IMR-90 (cell line): ENCODE measurements at regions not wholly inside any gene's neighbourhood (a gene's known extent, or its start where the extent isn't known, plus 50 kb on each side); places are given as distances from the start of the nearest gene placed in this dataset.

Experiments
- ATAC-seq: fragments of 200-7000 bp; cut with Tn5 transposase; 2 replicates; pipeline ENCODE4 v1.9.1; 2020; ENCODE audit warnings: low read depth, mild to moderate bottlenecking, moderate library complexity
- BruUV-seq: library from RNA; stranded (reverse); fragments of 400-500 nt; replicated peaks from 2 replicates; lab custom pipeline; 2021; lab: Mats Ljungman, UMichigan
- CTCF ChIA-PET: fragments of 300-600 bp; formaldehyde crosslinking; extraction: SDS; loops from one replicate; lab custom pipeline; 2021; ENCODE audit warnings: antibody characterized with exemption; lab: Yijun Ruan, JAX
- POLR2A ChIA-PET: fragments of 300-600 bp; sonication (Branson Sonifier 250); formaldehyde crosslinking; loops from one replicate; lab custom pipeline; 2022; ENCODE audit warnings: antibody characterized with exemption; ENCODE audit not compliant: unreplicated experiment; lab: Charles Lee
- DNase-seq: peaks from one replicate; pipeline ENCODE4 v3.0.0; 2013
- H2AFZ ChIP-seq: replicated peaks from 2 replicates; pipeline ENCODE3; 2013; ENCODE audit warnings: low read length, mild to moderate bottlenecking; ENCODE audit not compliant: poor library complexity
- H2AK5ac ChIP-seq: 2 replicates; pipeline ENCODE4 v1.6.1; 2013; ENCODE audit warnings: low read depth, low read length, inconsistent platforms
- H2AK9ac ChIP-seq: replicated peaks from 2 replicates; pipeline ENCODE3; 2013; ENCODE audit warnings: mild to moderate bottlenecking, low read depth, low read length, moderate library complexity; ENCODE audit not compliant: poor library complexity
- H2BK120ac ChIP-seq: 2 replicates; pipeline ENCODE4 v1.6.1; 2013; ENCODE audit warnings: low read depth, low read length, inconsistent platforms
- H2BK15ac ChIP-seq: 3 replicates; pipeline ENCODE4 v1.6.1; 2013; ENCODE audit warnings: low read depth, low read length, inconsistent platforms
- H2BK20ac ChIP-seq: 2 replicates; pipeline ENCODE4 v1.6.1; 2013; ENCODE audit warnings: low read depth, mild to moderate bottlenecking, inconsistent platforms, low read length, moderate library complexity
- H2BK5ac ChIP-seq: 2 replicates; pipeline ENCODE4 v1.6.1; 2013; ENCODE audit warnings: mild to moderate bottlenecking, low read depth, low read length, inconsistent platforms; ENCODE audit not compliant: poor library complexity, severe bottlenecking
- H3K14ac ChIP-seq: replicated peaks from 2 replicates; pipeline ENCODE4 v1.6.1; 2013; ENCODE audit warnings: low read depth, low read length, inconsistent platforms
- H3K18ac ChIP-seq: 2 replicates; pipeline ENCODE4 v1.6.1; 2013; ENCODE audit warnings: low read depth, low read length, control low read depth
- H3K23ac ChIP-seq: 2 replicates; pipeline ENCODE4 v1.6.1; 2013; ENCODE audit warnings: low read depth, low read length, inconsistent platforms
- H3K27ac ChIP-seq: 2 replicates; pipeline ENCODE4 v1.5.1; 2013; ENCODE audit warnings: mild to moderate bottlenecking, control low read depth, low read length; ENCODE audit not compliant: insufficient read depth
- H3K27me3 ChIP-seq: 2 replicates; pipeline ENCODE4 v1.6.1; 2013; ENCODE audit warnings: low read length; ENCODE audit not compliant: control insufficient read depth, insufficient read depth
- H3K36me3 ChIP-seq: 2 replicates; pipeline ENCODE4 v1.6.1; 2013; ENCODE audit warnings: low read length, mixed read lengths; ENCODE audit not compliant: control insufficient read depth, insufficient read depth
- H3K4ac ChIP-seq: 2 replicates; pipeline ENCODE4 v1.6.1; 2013; ENCODE audit warnings: low read depth, low read length, inconsistent platforms
- H3K4me1 ChIP-seq: 2 replicates; pipeline ENCODE4 v1.6.1; 2013; ENCODE audit warnings: low read length, mixed read lengths; ENCODE audit not compliant: control insufficient read depth, insufficient read depth
- H3K4me2 ChIP-seq: 2 replicates; pipeline ENCODE4 v1.6.1; 2013; ENCODE audit warnings: low read depth, mild to moderate bottlenecking, control low read depth, low read length, moderate library complexity
- H3K4me3 ChIP-seq: 2 replicates; pipeline ENCODE4 v1.5.1; 2013; ENCODE audit warnings: low read depth, mild to moderate bottlenecking, control low read depth, low read length, moderate library complexity; ENCODE audit not compliant: insufficient read depth
- H3K56ac ChIP-seq: 2 replicates; pipeline ENCODE4 v1.6.1; 2013; ENCODE audit warnings: low read length, inconsistent platforms; ENCODE audit not compliant: insufficient read depth; ENCODE audit errors: extremely low read depth
- H3K79me1 ChIP-seq, 2 experiments: 2 replicates each; pipeline ENCODE4 v1.6.1; 2013; ENCODE audit warnings: low read length in 2 of 2, inconsistent platforms in 1 of 2, low read depth in 1 of 2
- H3K9ac ChIP-seq: 2 replicates; pipeline ENCODE4 v1.6.1; 2013; ENCODE audit warnings: low read depth, low read length, control low read depth
- H3K9me1 ChIP-seq: 2 replicates; pipeline ENCODE4 v1.6.1; 2013; ENCODE audit warnings: low read length, inconsistent platforms; ENCODE audit not compliant: insufficient read depth
- H3K9me3 ChIP-seq: 2 replicates; pipeline ENCODE4 v1.6.1; 2013; ENCODE audit warnings: low read length; ENCODE audit not compliant: control insufficient read depth, insufficient read depth
- H4K20me1 ChIP-seq: 2 replicates; pipeline ENCODE4 v1.6.1; 2013; ENCODE audit warnings: low read length, inconsistent platforms; ENCODE audit not compliant: insufficient read depth
- H4K5ac ChIP-seq: 2 replicates; pipeline ENCODE4 v1.6.1; 2013; ENCODE audit warnings: mild to moderate bottlenecking, low read depth, low read length, control low read depth
- H4K8ac ChIP-seq, 2 experiments: 2 replicates each; pipeline ENCODE4 v1.6.1; 2013; ENCODE audit warnings: low read depth in 2 of 2, low read length in 2 of 2, control low read depth in 1 of 2, inconsistent platforms in 1 of 2
- H4K91ac ChIP-seq: 2 replicates; pipeline ENCODE4 v1.6.1; 2013; ENCODE audit warnings: low read depth, low read length, inconsistent platforms; ENCODE audit not compliant: insufficient read depth
- BHLHE40 ChIP-seq: fragments of 150-350 bp; IDR thresholded peaks from 2 replicates; pipeline ENCODE4 v1.6.1; 2016; ENCODE audit warnings: mild to moderate bottlenecking, low read depth, low read length
- CEBPB ChIP-seq: IDR thresholded peaks from 2 replicates; pipeline ENCODE4 v1.6.1; 2012; ENCODE audit warnings: low read depth, low read length, improper control_type of control experiment
- CHD1 ChIP-seq: IDR thresholded peaks from 2 replicates; pipeline ENCODE4 v1.6.1; 2012; ENCODE audit warnings: low read depth, low read length, improper control_type of control experiment
- CTCF ChIP-seq: conservative IDR thresholded peaks from 2 replicates; pipeline ENCODE4 v1.5.1; 2012; ENCODE audit warnings: mild to moderate bottlenecking, low read depth, low read length, improper control_type of control experiment
- FOS ChIP-seq: fragments of 150-350 bp; IDR thresholded peaks from 2 replicates; pipeline ENCODE4 v1.6.1; 2016; ENCODE audit warnings: low read depth, low read length
- MAFK ChIP-seq: IDR thresholded peaks from 2 replicates; pipeline ENCODE4 v1.6.1; 2012; ENCODE audit warnings: low read depth, low read length, improper control_type of control experiment
- MAZ ChIP-seq: IDR thresholded peaks from 2 replicates; pipeline ENCODE4 v1.6.1; 2012; ENCODE audit warnings: low read depth, mild to moderate bottlenecking, low read length, improper control_type of control experiment, moderate library complexity, borderline replicate concordance
- MXI1 ChIP-seq: IDR thresholded peaks from 2 replicates; pipeline ENCODE4 v1.6.1; 2012; ENCODE audit warnings: low read depth, mild to moderate bottlenecking, low read length, moderate library complexity, borderline replicate concordance
- NFE2L2 ChIP-seq: fragments of 150-350 bp; IDR thresholded peaks from 2 replicates; pipeline ENCODE4 v1.6.1; 2016; ENCODE audit warnings: low read depth, mild to moderate bottlenecking, low read length
- POLR2A ChIP-seq: IDR thresholded peaks from 2 replicates; pipeline ENCODE4 v1.6.1; 2012; ENCODE audit warnings: mild to moderate bottlenecking, low read depth, low read length
- RAD21 ChIP-seq: IDR thresholded peaks from 2 replicates; pipeline ENCODE4 v1.6.1; 2012; ENCODE audit warnings: low read length, improper control_type of control experiment
- RCOR1 ChIP-seq: IDR thresholded peaks from 2 replicates; pipeline ENCODE4 v1.6.1; 2012; ENCODE audit warnings: mild to moderate bottlenecking, low read length, improper control_type of control experiment; ENCODE audit not compliant: insufficient replicate concordance
- RFX5 ChIP-seq: IDR thresholded peaks from 2 replicates; pipeline ENCODE4 v1.8.0; 2012; ENCODE audit warnings: low read depth, mild to moderate bottlenecking, low read length, moderate library complexity
- SMC3 ChIP-seq: fragments of 150-350 bp; IDR thresholded peaks from 2 replicates; pipeline ENCODE4 v1.6.1; 2016; ENCODE audit warnings: low read depth, mild to moderate bottlenecking, antibody characterized with exemption, low read length, moderate library complexity
- WGBS, 2 experiments: methylation state at CpG; one replicate each; pipeline versions ENCODE4 v1.1.5 to v1.1.7; 2013; ENCODE audit warnings: missing lambda C conversion rate in 2 of 2; ENCODE audit not compliant: insufficient read length in 1 of 2; ENCODE audit errors: extremely low coverage in 2 of 2; 5-methylcytosine and 5-hydroxymethylcytosine counted together
- dilution Hi-C: fragments of 300-500 bp; cut with HindIII; formaldehyde crosslinking; loops from one replicate; pipeline ENCODE4 v1.14.3; 2018; ENCODE audit warnings: low sequenced_read_pairs; ENCODE audit not compliant: unreplicated experiment
- in situ Hi-C: fragments of 300-500 bp; cut with MboI; formaldehyde crosslinking; loops from 3 replicates; pipeline ENCODE4 v1.14.3; 2019; ENCODE audit warnings: low sequenced_read_pairs, inconsistent platforms, mixed read lengths
- intact Hi-C: fragments of 100-400 bp; cut with micrococcal nuclease; formaldehyde crosslinking; loops from 2 replicates; pipeline ENCODE4 v1.10.0; 2022
- TF ChIP-seq, protein P1 (sequence below): fragments of 150-350 bp; IDR thresholded peaks from 2 replicates; pipeline ENCODE4 v1.6.1; 2016; ENCODE audit warnings: low read depth, mild to moderate bottlenecking, low read length, moderate library complexity, borderline replicate concordance
- TF ChIP-seq, protein P2 (sequence below): fragments of 150-350 bp; IDR thresholded peaks from 2 replicates; pipeline ENCODE4 v1.6.1; 2017; ENCODE audit warnings: mild to moderate bottlenecking, antibody characterized with exemption, low read length, low read depth

GRCh38 chr17:72299592-72299991 is 178.8 kb downstream of the SOX9 start:
- peaks cover 16% of the 10 kb centered on the region for H3K9me1 ChIP-seq
- H3K4ac ChIP-seq: no peak overlapping the region
- H4K91ac ChIP-seq: no peak overlapping the region
- no peaks in the 10 kb centered on the region for H3K79me1 ChIP-seq
- no peak overlapping the region for H2BK5ac ChIP-seq
- WGBS, 2 experiments: no CpG with 5 or more reads among the region's 5 CpGs
- H4K20me1 ChIP-seq: no peaks in the 10 kb centered on the region
- H3K18ac ChIP-seq: no peak overlapping the region
- H3K56ac ChIP-seq: no peak overlapping the region
- peaks cover 16% of the 10 kb centered on the region for H3K4me1 ChIP-seq
- no peak overlapping the region for H4K5ac ChIP-seq
- H3K4me3 ChIP-seq: no peak overlapping the region
- no peak for TF ChIP-seq NFE2L2
- TF ChIP-seq, protein P1, sequence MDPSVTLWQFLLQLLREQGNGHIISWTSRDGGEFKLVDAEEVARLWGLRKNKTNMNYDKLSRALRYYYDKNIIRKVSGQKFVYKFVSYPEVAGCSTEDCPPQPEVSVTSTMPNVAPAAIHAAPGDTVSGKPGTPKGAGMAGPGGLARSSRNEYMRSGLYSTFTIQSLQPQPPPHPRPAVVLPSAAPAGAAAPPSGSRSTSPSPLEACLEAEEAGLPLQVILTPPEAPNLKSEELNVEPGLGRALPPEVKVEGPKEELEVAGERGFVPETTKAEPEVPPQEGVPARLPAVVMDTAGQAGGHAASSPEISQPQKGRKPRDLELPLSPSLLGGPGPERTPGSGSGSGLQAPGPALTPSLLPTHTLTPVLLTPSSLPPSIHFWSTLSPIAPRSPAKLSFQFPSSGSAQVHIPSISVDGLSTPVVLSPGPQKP: no peak
- TF ChIP-seq POLR2A: no peak
- no peak for TF ChIP-seq MAFK
- no peak for TF ChIP-seq MXI1
- TF ChIP-seq BHLHE40: no peak
- TF ChIP-seq, protein P2, sequence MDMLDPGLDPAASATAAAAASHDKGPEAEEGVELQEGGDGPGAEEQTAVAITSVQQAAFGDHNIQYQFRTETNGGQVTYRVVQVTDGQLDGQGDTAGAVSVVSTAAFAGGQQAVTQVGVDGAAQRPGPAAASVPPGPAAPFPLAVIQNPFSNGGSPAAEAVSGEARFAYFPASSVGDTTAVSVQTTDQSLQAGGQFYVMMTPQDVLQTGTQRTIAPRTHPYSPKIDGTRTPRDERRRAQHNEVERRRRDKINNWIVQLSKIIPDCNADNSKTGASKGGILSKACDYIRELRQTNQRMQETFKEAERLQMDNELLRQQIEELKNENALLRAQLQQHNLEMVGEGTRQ: no peak
- TF ChIP-seq RCOR1: no peak
- no peak for TF ChIP-seq MAZ
- no peak for TF ChIP-seq SMC3
- TF ChIP-seq RFX5: no peak
- no peak for TF ChIP-seq FOS
- no peak for TF ChIP-seq CTCF
- TF ChIP-seq CEBPB: no peak
- no peak for TF ChIP-seq RAD21
- TF ChIP-seq CHD1: no peak
- H3K9ac ChIP-seq: no peak overlapping the region
- no peak overlapping the region for H2AK5ac ChIP-seq
- H3K14ac ChIP-seq: no peak overlapping the region
- no peak overlapping the region for H2AK9ac ChIP-seq
- intact Hi-C loops (no loop called here), in situ Hi-C loops (no loop called here), dilution Hi-C loops (no loop called here)
- no peak overlapping the region for H3K23ac ChIP-seq
- no peak overlapping the region for H2BK20ac ChIP-seq
- H3K27me3 ChIP-seq: no peaks in the 10 kb centered on the region
- no peaks in the 10 kb centered on the region for H3K9me3 ChIP-seq
- DNase-seq (no peak), ATAC-seq (no peak)
- POLR2A ChIA-PET: no interaction called here
- H3K4me2 ChIP-seq: no peak overlapping the region
- H2AFZ ChIP-seq: no peak overlapping the region
- H2BK120ac ChIP-seq: no peak overlapping the region
- no TSS peak for BruUV-seq
- H3K27ac ChIP-seq: no peak overlapping the region
- CTCF ChIA-PET: no interaction called here
- H3K36me3 ChIP-seq: no peaks in the 10 kb centered on the region
- H2BK15ac ChIP-seq: no peak overlapping the region
- H4K8ac ChIP-seq: no peak overlapping the region
